Vagina (tissue), 2 donors: ENCODE measurements at regions not wholly inside any gene's neighbourhood (a gene's known extent, or its start where the extent isn't known, plus 50 kb on each side); places are given as distances from the start of the nearest gene placed in this dataset. TPM values are rescaled to one million over a fixed set of nuclear protein-coding genes. Genes with fewer than 3 reads are reported as not detected.
"Not testable (repeated sequence)": the region's sequence is repeated elsewhere in the genome, so short reads cannot be mapped to it uniquely, and the experiment has no call there.

ENCODE experiments used
- DNase-seq, 2 donors: peaks; one replicate each; pipeline ENCODE4 v3.0.0-alpha.2; 2017; ENCODE audit errors: extremely low spot score in 2 of 2
- H3K27ac ChIP-seq: fragments of 200-600 bp; sonication (generic); one replicate; pipeline ENCODE4 v1.5.1; 2019
- H3K27me3 ChIP-seq: fragments of 200-600 bp; sonication (generic); one replicate; pipeline ENCODE4 v1.5.1; 2019
- H3K36me3 ChIP-seq, 2 donors: fragments of 200-600 bp; sonication (generic); one replicate each; pipeline ENCODE4 v1.5.1; 2017 to 2019
- H3K4me1 ChIP-seq: fragments of 200-600 bp; sonication (generic); one replicate; pipeline ENCODE4 v1.5.1; 2019
- H3K4me3 ChIP-seq, 2 donors: fragments of 200-600 bp; sonication (generic); 1 replicate in 1 of 2; 2 replicates in 1 of 2; pipeline ENCODE4 v1.5.1; 2016 to 2019
- H3K9me3 ChIP-seq: fragments of 200-600 bp; sonication (generic); one replicate; pipeline ENCODE4 v1.5.1; 2019
- CTCF ChIP-seq, 3 experiments: fragments of 450-650 bp in 2 of 3; fragments of 200-600 bp in 1 of 3; sonication (generic) in 1 of 3; IDR thresholded peaks; one replicate each; pipeline ENCODE4 v1.5.1; 2017 to 2019; ENCODE audit warnings: antibody characterized with exemption in 3 of 3, mild to moderate bottlenecking in 2 of 3, moderate library complexity in 2 of 3
- POLR2A ChIP-seq, 2 donors: fragments of 450-650 bp; IDR thresholded peaks; one replicate each; pipeline ENCODE4 v1.6.1; 2017; ENCODE audit warnings: antibody characterized with exemption in 2 of 2, mild to moderate bottlenecking in 2 of 2, moderate library complexity in 2 of 2
- POLR2AphosphoS5 ChIP-seq, 2 donors: sonication (generic); formaldehyde crosslinking; IDR thresholded peaks; one replicate each; pipeline ENCODE4 v1.9.0; 2017; ENCODE audit warnings: antibody characterized with exemption in 2 of 2, mild to moderate bottlenecking in 2 of 2, low read depth in 1 of 2; ENCODE audit not compliant: insufficient read depth in 1 of 2
- intact Hi-C: fragments of 100-400 bp; cut with DNase I; formaldehyde crosslinking; loops from one replicate; pipeline ENCODE4 v1.15.1; 2023
- small RNA-seq: library from RNA; depleted of rRNA; stranded (forward); fragments of <200 nt; gene quantifications from one replicate; pipeline ENCODE3, GENCODE V24; 2016

- Histone ChIP-seq H3K4me3 (no peak overlapping the region), H3K36me3 (no peaks in the 10 kb centered on the region), H3K4me1 (no peaks in the 10 kb centered on the region), H3K27me3 (no peaks in the 10 kb centered on the region), H3K9me3 (no peaks in the 10 kb centered on the region), H3K27ac (no peak overlapping the region)
- TF ChIP-seq POLR2A (IDR thresholded peaks at IDR 0.05) = no peak
- no peak for TF ChIP-seq CTCF (IDR thresholded peaks at IDR 0.05)
- TF ChIP-seq POLR2AphosphoS5 (IDR thresholded peaks at IDR 0.05; ENCODE audit: insufficient read depth in 1 of 2, low read depth in 1 of 2) = no peak
- no peak for DNase-seq
- intact Hi-C loops = loop anchor here (10.0 kb wide), 1 partner anchor 403 kb away; no protein-coding TSS in a partner anchor
These were observed 58.8 kb upstream of the MAGI2 start for GRCh38 chr7:79512261-79512660.

GRCh38 chr7:79511056-79511455 lies 57.6 kb upstream of the MAGI2 start:
- H3K4me1 ChIP-seq, DNase-seq, H3K27ac ChIP-seq, H3K9me3 ChIP-seq, H3K4me3 ChIP-seq, H3K27me3 ChIP-seq, H3K36me3 ChIP-seq: not testable (repeated sequence)
- intact Hi-C loops = loop anchor here (10.0 kb wide), 1 partner anchor 404 kb away; no protein-coding TSS in a partner anchor

- no peak for DNase-seq
- H3K4me3 ChIP-seq = no peak overlapping the region
- no peaks in the 10 kb centered on the region for H3K9me3 ChIP-seq
- no peaks in the 10 kb centered on the region for H3K27me3 ChIP-seq
- TF ChIP-seq POLR2A (IDR thresholded peaks at IDR 0.05) = no peak
- TF ChIP-seq CTCF (IDR thresholded peaks at IDR 0.05) = no peak
- TF ChIP-seq POLR2AphosphoS5 (IDR thresholded peaks at IDR 0.05; ENCODE audit: insufficient read depth in 1 of 2, low read depth in 1 of 2) = no peak
- no peaks in the 10 kb centered on the region for H3K36me3 ChIP-seq
- no peak overlapping the region for H3K27ac ChIP-seq
- intact Hi-C loops = no loop called here
- no peaks in the 10 kb centered on the region for H3K4me1 ChIP-seq
These were observed 53.7 kb upstream of the MAGI2 start for GRCh38 chr7:79507131-79507530.

- intact Hi-C loops = no loop called here
- no peak for DNase-seq
- TF ChIP-seq POLR2A (IDR thresholded peaks at IDR 0.05) = no peak
- TF ChIP-seq CTCF (IDR thresholded peaks at IDR 0.05) = no peak
- no peak overlapping the region for H3K27ac ChIP-seq
- no peaks in the 10 kb centered on the region for H3K36me3 ChIP-seq
- no peaks in the 10 kb centered on the region for H3K27me3 ChIP-seq
- no peaks in the 10 kb centered on the region for H3K9me3 ChIP-seq
- H3K4me1 ChIP-seq = no peaks in the 10 kb centered on the region
- H3K4me3 ChIP-seq = no peak overlapping the region
These were observed 53.0 kb upstream of the MAGI2 start for GRCh38 chr7:79506481-79506880.

- H3K27me3 ChIP-seq = no peaks in the 10 kb centered on the region
- no peak overlapping the region for H3K4me3 ChIP-seq
- TF ChIP-seq POLR2AphosphoS5 (IDR thresholded peaks at IDR 0.05; ENCODE audit: insufficient read depth in 1 of 2, low read depth in 1 of 2) (no peak), POLR2A (IDR thresholded peaks at IDR 0.05) (no peak), CTCF (IDR thresholded peaks at IDR 0.05) (no peak)
- intact Hi-C loops = no loop called here
- H3K27ac ChIP-seq = no peak overlapping the region
- H3K36me3 ChIP-seq = no peaks in the 10 kb centered on the region
- DNase-seq = no peak
- H3K9me3 ChIP-seq = no peaks in the 10 kb centered on the region
- H3K4me1 ChIP-seq = no peaks in the 10 kb centered on the region
These were observed 51.3 kb upstream of the MAGI2 start for GRCh38 chr7:79504607-79505389.

Small RNA genes lying in the stretch of these regions (small RNA-seq; reads per million reads assigned to genes)
- gene RNA5SP234 (not detected), gene RNU6-849P (not detected)
